GM23338 (cell line): ENCODE measurements at regions not wholly inside any gene's neighbourhood (a gene's known extent, or its start where the extent isn't known, plus 50 kb on each side); places are given as distances from the start of the nearest gene placed in this dataset.

Experiments
- ATAC-seq: fragments of 200-7000 bp; cut with Tn5 transposase; 3 replicates; pipeline ENCODE4 v1.9.1; 2020
- DNase-seq: peaks from one replicate; pipeline ENCODE4 v3.0.0-alpha.2; 2015; ENCODE audit warnings: low spot score
- H2AFZ ChIP-seq: fragments of 200-600 bp; sonication (generic); 2 replicates; pipeline ENCODE4 v1.8.0; 2016; ENCODE audit warnings: antibody characterized with exemption, mild to moderate bottlenecking, moderate library complexity
- H3F3A ChIP-seq: fragments of 200-600 bp; sonication (generic); replicated peaks from 2 replicates; pipeline ENCODE4 v1.8.0; 2017; ENCODE audit warnings: antibody characterized with exemption, mixed run types, low read depth
- H3K27ac ChIP-seq: fragments of 200-600 bp; sonication (generic); 2 replicates; pipeline ENCODE4 v1.6.1; 2016; ENCODE audit warnings: low read depth
- H3K27me3 ChIP-seq: fragments of 200-600 bp; sonication (generic); 2 replicates; pipeline ENCODE4 v1.8.0; 2016; ENCODE audit warnings: mild to moderate bottlenecking, mixed run types, moderate library complexity; ENCODE audit not compliant: insufficient read depth
- H3K36me3 ChIP-seq: fragments of 200-600 bp; sonication (generic); 2 replicates; pipeline ENCODE4 v1.8.0; 2016; ENCODE audit warnings: mild to moderate bottlenecking; ENCODE audit not compliant: insufficient read depth
- H3K4me1 ChIP-seq: fragments of 200-600 bp; sonication (generic); 2 replicates; pipeline ENCODE4 v1.8.0; 2016; ENCODE audit warnings: mild to moderate bottlenecking, moderate library complexity; ENCODE audit not compliant: insufficient read depth
- H3K4me2 ChIP-seq: fragments of 200-600 bp; sonication (generic); 2 replicates; pipeline ENCODE4 v1.7.1; 2017; ENCODE audit warnings: mixed run types
- H3K4me3 ChIP-seq: fragments of 200-600 bp; sonication (generic); 2 replicates; pipeline ENCODE4 v1.6.1; 2016; ENCODE audit warnings: mixed run types
- H3K79me2 ChIP-seq: fragments of 200-600 bp; sonication (generic); replicated peaks from 2 replicates; pipeline ENCODE4 v1.8.0; 2017; ENCODE audit warnings: mild to moderate bottlenecking; ENCODE audit not compliant: insufficient read depth
- H3K9me2 ChIP-seq: fragments of 200-600 bp; sonication (generic); 2 replicates; pipeline ENCODE4 v1.8.0; 2017; ENCODE audit not compliant: insufficient read depth
- H4K20me1 ChIP-seq: fragments of 200-600 bp; sonication (generic); replicated peaks from 2 replicates; pipeline ENCODE4 v1.8.0; 2017; ENCODE audit warnings: mild to moderate bottlenecking; ENCODE audit not compliant: insufficient read depth
- H3K27ac Mint-ChIP-seq: 2 replicates; pipeline ENCODE4 v1.8.0; 2020; ENCODE audit warnings: inconsistent platforms, mild to moderate bottlenecking, moderate library complexity, mixed read lengths
- H3K27me3 Mint-ChIP-seq: 3 replicates; pipeline ENCODE4 v1.8.0; 2022; ENCODE audit warnings: low read depth, mild to moderate bottlenecking, moderate library complexity, mixed read lengths, inconsistent platforms; ENCODE audit not compliant: insufficient read depth, poor library complexity
- H3K36me3 Mint-ChIP-seq: 3 replicates; pipeline ENCODE4 v1.8.0; 2021; ENCODE audit warnings: low read depth, mild to moderate bottlenecking, inconsistent platforms, moderate library complexity, mixed read lengths
- H3K4me1 Mint-ChIP-seq: 3 replicates; pipeline ENCODE4 v1.8.0; 2020; ENCODE audit warnings: mild to moderate bottlenecking, inconsistent platforms, mixed read lengths
- H3K4me3 Mint-ChIP-seq: 3 replicates; pipeline ENCODE4 v1.8.0; 2021; ENCODE audit warnings: moderate library complexity, mild to moderate bottlenecking, inconsistent platforms, mixed read lengths
- H3K9me3 Mint-ChIP-seq: 3 replicates; pipeline ENCODE4 v1.8.0; 2020; ENCODE audit warnings: moderate library complexity, mild to moderate bottlenecking, inconsistent platforms, mixed read lengths
- CREB1 ChIP-seq: fragments of 250-450 bp; sonication (Bioruptor Pico); IDR thresholded peaks from 2 replicates; pipeline ENCODE4 v1.5.0; 2020; ENCODE audit warnings: low read depth, mild to moderate bottlenecking, moderate library complexity
- CTCF ChIP-seq, 2 experiments: fragments of 200-600 bp in 1 of 2; sonication (generic) in 1 of 2; conservative IDR thresholded peaks; 2 replicates each; pipeline versions ENCODE4 v1.5.1 to v1.6.1; 2016 to 2017; ENCODE audit warnings: antibody characterized with exemption in 2 of 2, low read depth in 2 of 2, mild to moderate bottlenecking in 2 of 2, moderate library complexity in 1 of 2
- ETS1 ChIP-seq: IDR thresholded peaks from 2 replicates; pipeline ENCODE4 v1.6.1; 2016; ENCODE audit warnings: antibody characterized with exemption
- EZH2 ChIP-seq: fragments of 200-600 bp; sonication (generic); IDR thresholded peaks from one replicate; pipeline ENCODE4 v1.8.0; 2017; ENCODE audit warnings: antibody characterized with exemption, mild to moderate bottlenecking, low read depth; ENCODE audit not compliant: unreplicated experiment
- EZH2phosphoT487 ChIP-seq: fragments of 200-600 bp; sonication (generic); IDR thresholded peaks from one replicate; pipeline ENCODE4 v1.8.1; 2018; ENCODE audit warnings: antibody characterized with exemption; ENCODE audit not compliant: unreplicated experiment
- JUNB ChIP-seq: IDR thresholded peaks from one replicate; pipeline ENCODE4 v1.6.1; 2016; ENCODE audit warnings: antibody characterized with exemption; ENCODE audit not compliant: unreplicated experiment
- NANOG ChIP-seq: IDR thresholded peaks from 2 replicates; pipeline ENCODE4 v1.6.1; 2016; ENCODE audit warnings: antibody characterized with exemption, borderline replicate concordance
- STAT1 ChIP-seq: IDR thresholded peaks from one replicate; pipeline ENCODE4 v1.6.1; 2016; ENCODE audit warnings: antibody characterized with exemption; ENCODE audit not compliant: unreplicated experiment
- ZNF331 ChIP-seq: fragments of 250-450 bp; sonication (Bioruptor Pico); IDR thresholded peaks from 2 replicates; pipeline ENCODE4 v1.5.0; 2020; ENCODE audit warnings: low read depth, mild to moderate bottlenecking, moderate library complexity
- ZNF462 ChIP-seq: fragments of 250-450 bp; sonication (Bioruptor Pico); IDR thresholded peaks from 2 replicates; pipeline ENCODE4 v1.5.0; 2020; ENCODE audit warnings: mild to moderate bottlenecking, moderate library complexity

- H3K4me1 ChIP-seq, result no peaks in the 10 kb centered on the region
- no peak overlapping the region for H3K4me3 Mint-ChIP-seq
Measured at GRCh38 chr1:14494911-14495310, 103.6 kb upstream of the KAZN start.

More at GRCh38 chr1:14494911-14495310, 103.6 kb upstream of the KAZN start:
- H3K4me2 ChIP-seq, result no peak overlapping the region
- Mint-ChIP-seq H3K9me3 (no peaks in the 10 kb centered on the region), H3K36me3 (no peaks in the 10 kb centered on the region), H3K27me3 (no peaks in the 10 kb centered on the region), H3K27ac (no peak overlapping the region), H3K4me1 (peaks cover 7% of the 10 kb centered on the region; the same call in 2 of the 3 replicates)
- H2AFZ ChIP-seq, result no peak overlapping the region
- H3K4me3 ChIP-seq, result no peak overlapping the region
- no peaks in the 10 kb centered on the region for H3K36me3 ChIP-seq
- H3K27me3 ChIP-seq, result no peaks in the 10 kb centered on the region
- ATAC-seq, result no peak
- TF ChIP-seq CTCF (conservative IDR thresholded peaks at IDR 0.05; ENCODE audit: low read depth in 2 of 2), result no peak
- TF ChIP-seq EZH2, result no peak
- no peak for TF ChIP-seq STAT1
- no peak for TF ChIP-seq ZNF331
- TF ChIP-seq EZH2phosphoT487, result no peak
- no peak for TF ChIP-seq NANOG
- TF ChIP-seq ZNF462 (CRISPR knock-in tag), result no peak
- TF ChIP-seq JUNB, result no peak
- TF ChIP-seq ETS1, result no peak
- no peak for TF ChIP-seq CREB1
- no peaks in the 10 kb centered on the region; the same call in 1 of the 2 replicates for H3K9me2 ChIP-seq
- no peak overlapping the region for H3K27ac ChIP-seq
- H4K20me1 ChIP-seq, result no peaks in the 10 kb centered on the region
- DNase-seq, result no peak
- no peaks in the 10 kb centered on the region for H3K79me2 ChIP-seq
- H3F3A ChIP-seq, result no peaks in the 10 kb centered on the region
